ENCODE measurements at regions not wholly inside any gene's neighbourhood (a gene's known extent, or its start where the extent isn't known, plus 50 kb on each side); places are given as distances from the start of the nearest gene placed in this dataset.

- TF ChIP-seq CTCF (IDR thresholded peaks at IDR 0.05): no peak
- TF ChIP-seq POLR2A (IDR thresholded peaks at IDR 0.05): no peak
Measured at GRCh38 chr4:20456407-20456806, 204.7 kb downstream of the SLIT2 start.
